Right renal pelvis (tissue), 4 donors: ENCODE measurements at regions not wholly inside any gene's neighbourhood (a gene's known extent, or its start where the extent isn't known, plus 50 kb on each side); places are given as distances from the start of the nearest gene placed in this dataset.

Experiments
- DNase-seq, 4 donors: peaks; one replicate each; pipeline ENCODE4 v3.0.0-alpha.2; 2013; ENCODE audit warnings: low read depth in 4 of 4, low spot score in 3 of 4, missing footprints in 1 of 4

DNA sequence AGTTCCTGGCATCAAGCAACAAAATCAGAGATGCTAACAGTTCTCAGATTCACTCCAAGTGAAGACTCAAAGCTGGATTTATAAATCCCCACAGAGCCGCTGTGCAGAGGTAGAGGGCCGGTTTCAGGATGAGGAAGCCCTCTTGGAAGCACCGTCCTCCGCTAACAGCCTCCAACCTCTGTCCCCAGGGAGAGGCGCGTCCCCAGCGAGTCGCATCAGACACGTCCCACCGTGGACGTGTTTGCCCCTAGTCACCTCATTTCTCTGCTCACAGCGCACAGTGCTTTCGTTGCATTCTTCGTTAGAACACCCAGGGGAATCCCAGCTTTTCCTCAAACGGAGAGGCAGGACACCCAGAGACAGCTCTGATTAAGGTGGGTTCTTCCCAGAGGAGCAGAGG lies 642.9 kb downstream of the BRD1 start:
- no peak for DNase-seq

DNA sequence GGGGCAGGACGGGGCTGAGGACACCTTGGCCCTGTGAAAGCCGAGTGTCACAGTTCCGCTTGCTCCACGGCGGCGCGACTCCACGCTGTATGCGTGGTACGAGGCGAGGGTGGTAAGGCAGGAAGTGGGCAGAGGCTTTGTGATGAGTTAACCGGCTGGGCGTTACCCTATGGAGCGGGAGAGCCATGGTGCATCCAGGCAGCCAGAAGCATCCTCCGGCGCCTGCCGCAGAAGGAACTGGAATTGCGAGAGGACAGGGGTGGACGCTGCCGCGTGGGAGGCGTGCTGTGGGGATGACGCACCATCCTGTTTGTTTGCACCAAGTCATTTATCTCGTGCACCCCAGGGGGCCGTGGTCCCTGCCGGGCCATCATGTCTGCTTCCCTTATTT lies 643.9 kb downstream of the BRD1 start:
- no peak for DNase-seq

DNA sequence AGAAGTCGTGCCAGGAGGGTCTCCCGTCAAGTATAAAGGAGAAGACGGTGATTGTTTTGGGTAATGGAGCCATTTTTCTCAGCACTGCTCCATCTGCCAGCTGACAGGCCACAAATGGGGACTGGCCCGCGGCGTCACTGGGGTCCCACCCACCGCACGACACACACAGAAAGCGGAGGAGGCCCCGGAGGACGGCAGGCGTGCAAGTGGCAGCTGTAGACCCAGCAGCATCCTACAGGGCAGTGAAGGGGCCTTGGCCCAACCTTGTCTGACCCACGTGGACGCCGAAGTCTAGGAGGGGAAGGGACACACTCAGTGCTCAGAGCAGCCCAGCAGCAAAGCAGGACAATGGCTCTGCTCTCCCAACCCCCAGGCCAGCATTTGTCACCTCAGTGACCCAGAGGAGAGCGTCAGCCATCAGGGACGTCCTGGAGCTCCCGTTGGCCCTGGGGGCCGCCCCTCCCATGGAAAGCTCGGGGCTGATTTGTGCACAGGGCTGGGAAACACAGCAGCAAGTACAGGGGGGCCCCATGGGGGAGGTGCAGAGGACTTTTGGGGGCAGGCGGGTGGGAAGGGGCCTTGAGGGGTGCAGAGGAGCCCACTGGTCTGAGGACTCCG lies 644.4 kb downstream of the BRD1 start:
- no peak for DNase-seq

DNA sequence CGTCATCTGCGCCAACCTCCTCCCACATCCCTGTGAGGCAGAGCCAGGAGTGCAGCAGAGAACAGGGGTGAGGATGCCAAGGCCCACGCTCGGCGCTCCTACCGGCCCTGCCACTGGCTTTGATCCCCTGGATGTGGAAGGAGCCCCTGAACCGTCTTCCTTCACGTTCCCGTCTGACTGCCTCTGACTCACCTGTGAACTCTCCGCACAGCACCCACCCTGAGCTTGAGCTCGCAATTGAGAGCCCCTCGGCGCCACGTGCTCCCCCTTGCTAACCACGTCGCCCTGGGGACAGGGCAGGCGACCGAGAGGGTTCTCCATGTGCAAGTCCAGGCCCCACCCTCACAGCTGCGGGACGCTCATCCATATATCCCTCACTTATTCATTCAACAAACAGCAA lies 645.3 kb downstream of the BRD1 start:
- no peak for DNase-seq

DNA sequence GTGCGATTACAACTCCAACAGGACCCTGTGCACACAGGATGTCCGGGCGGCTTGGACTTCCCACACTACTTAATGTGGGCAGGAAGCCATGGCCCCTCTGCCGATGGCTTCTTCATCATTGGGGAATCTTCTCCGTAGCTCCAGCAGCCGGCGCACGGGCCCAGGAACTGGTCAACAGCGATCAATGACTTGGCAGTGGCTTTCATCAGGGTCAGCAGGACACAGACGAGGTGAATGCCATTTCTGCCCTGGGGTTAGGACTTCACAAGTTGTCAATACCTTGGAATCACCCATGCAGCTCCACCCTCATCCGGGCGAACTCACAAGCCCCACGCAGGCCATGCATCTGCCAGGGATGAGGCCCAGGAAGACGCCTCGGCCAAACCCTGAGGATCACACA lies 645.7 kb downstream of the BRD1 start:
- no peak for DNase-seq

DNA sequence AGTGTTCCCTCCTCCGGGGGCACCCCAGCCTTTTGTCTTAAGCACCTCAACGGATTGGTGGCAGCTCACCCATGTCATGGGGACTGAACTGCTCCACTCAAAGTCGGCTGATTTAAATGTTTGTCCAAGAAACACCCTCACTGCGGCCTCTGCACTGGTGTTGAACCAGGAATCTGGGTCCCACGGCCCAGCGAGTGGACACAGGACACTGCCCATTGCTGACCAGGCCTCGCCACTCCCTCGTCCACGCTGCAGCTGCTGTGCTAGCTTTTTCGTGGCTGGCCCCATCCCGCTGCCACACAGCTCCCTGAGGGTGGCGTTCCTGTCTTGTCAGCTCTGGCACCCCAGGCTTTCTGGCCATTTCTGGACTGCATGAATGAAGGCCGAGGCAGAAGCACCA lies 646.2 kb downstream of the BRD1 start:
- DNase-seq: no peak

DNA sequence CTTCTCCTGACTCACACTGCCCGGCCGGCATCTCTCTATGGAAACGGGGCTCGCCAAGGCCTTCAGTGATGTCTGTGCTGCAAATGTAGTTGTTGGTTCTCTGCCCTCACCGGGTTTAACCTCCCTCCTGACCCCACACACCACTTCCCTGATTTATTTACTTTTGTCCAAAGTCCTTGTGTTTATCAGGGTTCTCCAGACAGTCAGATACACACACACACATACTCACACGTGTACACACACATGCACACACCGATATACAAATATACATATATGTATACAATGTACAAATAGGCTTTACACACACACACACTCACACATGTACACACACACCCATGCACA lies 647.0 kb downstream of the BRD1 start:
- DNase-seq: no peak

DNA sequence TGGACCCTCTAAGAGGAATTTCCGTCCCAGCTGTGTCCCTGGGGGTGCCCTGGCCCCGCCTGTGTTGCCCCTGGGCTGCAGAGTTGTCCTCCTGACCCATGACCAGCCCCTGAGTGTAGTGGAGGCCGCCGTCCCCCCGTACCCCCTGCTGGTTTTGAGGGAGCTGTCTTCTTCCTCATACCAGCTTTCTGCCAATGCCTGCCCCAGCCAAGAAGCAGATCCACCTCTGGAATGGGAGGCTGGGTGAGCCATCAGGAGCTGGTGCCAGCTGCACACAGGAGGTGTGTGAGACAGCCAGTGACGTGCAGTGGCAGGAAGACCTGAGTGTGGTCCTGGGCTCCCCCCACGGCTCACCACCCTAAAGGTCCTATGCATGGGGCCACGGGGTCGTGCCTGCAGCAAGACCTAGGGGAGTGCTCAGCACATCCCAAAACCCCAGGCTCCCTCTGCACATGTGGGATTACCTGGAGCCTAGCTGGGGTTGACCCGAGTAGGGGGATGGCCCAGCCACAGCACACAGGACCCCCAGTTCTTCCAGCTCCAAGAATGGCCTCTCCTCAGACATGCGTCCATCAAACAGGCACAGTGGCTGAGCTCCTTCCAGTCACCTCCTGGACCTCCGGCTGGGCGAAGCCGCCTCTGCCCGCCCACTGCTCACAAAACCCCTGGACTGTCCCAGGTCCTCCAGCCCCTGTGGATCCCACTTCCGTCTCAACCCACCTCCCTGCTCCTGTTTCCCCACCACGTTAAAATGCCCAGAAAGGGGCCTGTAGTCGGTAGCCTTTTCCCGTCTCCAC lies 647.6 kb downstream of the BRD1 start:
- no peak for DNase-seq

DNA sequence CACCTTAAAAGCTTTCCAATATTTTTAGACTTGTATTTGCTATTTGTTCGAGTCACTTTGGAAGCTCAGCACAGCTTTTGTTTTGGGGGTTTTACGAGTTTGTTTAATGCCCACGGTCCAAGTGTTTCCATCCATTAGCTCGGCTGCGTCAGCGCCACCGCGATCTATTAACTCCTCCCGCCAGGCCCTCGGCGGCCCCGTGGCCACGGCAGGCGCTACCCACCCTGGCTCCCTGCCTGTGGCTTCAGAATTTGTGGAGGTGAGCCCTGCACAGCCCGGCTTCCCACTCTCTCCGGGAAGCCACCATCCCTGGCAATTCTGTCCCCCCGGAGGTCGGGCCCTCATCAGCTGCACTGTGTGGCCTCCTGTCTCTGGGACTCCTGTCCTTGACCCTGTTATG lies 648.5 kb downstream of the BRD1 start:
- DNase-seq: no peak

DNA sequence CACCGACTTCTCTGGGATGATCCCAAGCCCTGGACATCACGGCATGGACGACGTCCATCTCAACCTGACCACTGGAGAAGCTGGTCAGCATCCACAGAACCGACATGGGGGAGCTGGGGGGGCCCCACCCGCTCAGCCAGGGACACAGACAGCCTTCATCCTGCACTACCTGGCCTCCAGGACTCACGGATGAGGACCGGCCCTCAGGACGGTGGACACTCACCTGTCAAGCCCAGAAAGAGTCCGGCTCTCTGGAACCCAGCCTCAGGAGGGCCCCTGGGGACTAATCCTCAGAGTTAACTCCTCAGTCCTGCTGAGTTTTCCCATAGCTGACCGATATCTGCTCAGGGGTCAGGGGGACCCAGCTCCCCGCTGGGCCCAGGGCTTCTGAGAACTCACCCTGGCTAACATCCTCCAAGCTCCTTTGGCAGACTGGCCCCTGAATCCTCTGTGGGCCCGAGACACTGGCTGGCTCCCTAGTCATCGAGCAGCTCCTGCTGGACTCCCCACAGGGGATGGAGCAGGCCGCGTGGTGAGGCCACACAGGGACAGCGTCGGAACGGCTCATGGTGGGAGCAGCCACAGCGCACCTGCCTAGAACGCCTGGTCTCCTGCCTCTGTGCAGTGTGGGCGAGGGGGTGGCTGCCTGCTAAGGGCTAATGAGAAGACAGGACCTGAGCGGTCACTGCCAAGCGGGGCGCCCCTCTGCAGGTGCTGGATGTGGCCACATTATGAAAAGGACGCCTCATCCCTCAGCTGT lies 649.2 kb downstream of the BRD1 start:
- no peak for DNase-seq

DNA sequence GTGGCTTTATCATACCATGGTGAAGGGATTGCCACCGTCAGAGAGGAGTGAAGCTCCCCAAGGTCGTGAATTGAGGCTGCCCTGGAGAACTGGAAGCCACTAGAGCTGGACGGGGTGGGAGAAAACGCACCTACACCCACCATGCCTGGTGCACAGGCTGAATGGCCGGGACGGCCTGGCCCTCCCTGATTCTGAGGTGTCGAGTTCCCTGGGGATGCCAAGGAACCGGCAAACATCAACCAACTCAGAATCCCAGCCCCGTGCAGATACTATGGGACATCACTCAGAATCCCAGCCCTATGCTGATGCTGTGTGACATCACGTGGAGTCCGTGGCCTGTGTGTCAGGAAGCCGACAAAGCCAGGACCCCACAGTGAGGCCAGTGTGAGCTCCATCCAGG lies 650.0 kb downstream of the BRD1 start:
- no peak for DNase-seq

DNA sequence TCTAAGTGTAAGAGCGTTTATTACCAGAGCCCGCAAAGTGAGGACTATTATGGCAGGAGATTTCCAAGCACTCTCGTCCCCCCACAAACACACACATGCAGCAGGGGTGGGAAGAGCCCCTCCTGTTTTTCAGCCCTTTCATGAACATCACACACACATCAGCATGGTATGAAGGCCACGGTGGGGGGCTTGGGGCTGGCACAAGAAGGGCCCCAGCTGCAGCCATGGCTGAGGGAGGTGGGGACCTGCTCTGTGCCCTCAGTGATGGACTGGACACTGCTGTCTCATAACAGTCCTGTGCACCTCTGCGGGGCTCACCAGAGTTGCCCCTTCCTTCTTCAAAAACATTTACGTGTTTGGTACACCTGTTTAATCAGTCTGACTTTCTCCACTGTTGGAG lies 650.7 kb downstream of the BRD1 start:
- no peak for DNase-seq

DNA sequence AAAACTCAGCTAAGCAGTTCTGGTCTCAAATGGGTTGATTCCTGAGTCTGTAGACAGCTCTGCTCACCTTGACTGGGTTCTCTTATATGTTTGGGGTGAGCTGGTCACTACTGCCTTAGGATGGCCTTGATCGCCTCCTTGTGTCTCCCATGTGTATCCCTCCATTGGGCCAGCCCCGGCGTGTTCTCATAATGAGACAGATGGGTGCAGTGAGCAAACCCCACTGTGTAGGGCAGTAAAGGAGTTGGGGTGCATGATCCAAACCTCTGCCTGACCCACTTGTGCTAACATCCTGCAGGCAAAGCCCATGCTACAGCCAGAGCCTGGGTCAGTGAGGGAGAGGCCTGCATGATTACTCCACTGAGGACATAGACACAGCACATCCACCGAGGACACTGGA lies 657.6 kb downstream of the BRD1 start:
- DNase-seq: no peak

DNA sequence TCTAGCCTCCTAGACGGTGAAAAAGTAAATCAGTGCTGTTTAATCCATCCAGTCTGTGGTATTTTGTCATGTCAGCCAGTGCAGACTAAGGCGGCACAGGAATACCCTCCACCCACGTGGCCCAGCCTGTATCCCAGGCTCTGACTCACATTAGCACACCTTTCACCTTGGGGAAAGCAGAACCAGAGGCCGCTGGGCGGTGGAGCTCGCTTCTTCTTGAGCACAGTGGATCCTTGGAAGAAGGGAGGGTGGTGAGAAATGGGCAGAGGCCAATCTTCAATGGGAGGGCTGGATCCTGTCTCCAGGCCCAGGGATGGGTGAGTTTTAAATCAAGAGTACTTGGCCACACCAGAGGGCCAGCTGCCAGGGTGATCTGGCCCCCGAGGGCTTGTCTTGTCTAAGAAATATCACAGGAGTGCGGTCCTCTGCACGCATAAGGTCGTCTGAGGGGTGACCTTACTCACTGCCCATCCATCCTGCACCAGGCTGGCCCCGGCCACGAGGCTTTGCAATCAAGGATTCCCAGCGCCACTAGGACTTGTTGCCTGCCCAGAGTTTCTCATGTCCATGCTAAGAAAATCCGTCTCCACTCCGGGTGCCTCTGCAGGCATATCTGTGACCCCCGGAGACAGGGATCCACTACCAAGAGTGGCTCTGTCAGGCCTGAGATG lies 658.5 kb downstream of the BRD1 start:
- no peak for DNase-seq

DNA sequence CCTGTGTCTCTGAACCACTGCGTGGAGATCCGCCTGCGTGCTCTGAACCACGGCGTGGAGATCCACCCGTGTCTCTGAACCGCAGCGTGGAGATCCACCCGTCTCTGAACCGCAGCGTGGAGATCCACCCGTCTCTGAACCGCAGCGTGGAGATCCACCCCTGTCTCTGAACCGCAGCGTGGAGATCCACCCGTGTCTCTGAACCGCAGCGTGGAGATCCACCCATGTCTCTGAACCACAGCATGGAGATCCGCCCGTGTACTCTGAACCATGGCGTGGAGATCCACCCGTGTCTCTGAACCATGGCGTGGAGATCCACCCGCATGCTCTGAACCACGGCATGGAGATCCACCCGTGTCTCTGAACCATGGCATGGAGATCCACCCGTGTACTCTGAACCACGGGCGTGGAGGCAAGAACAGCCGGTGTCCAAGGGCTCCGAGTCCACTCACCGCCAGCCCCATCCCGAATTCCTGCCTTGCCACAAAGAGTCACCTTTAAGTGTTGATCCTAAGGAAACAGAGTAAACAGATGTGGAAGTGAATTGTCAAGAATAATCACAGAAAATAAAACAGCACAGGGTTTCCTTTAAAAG lies 659.4 kb downstream of the BRD1 start:
- DNase-seq: no peak

DNA sequence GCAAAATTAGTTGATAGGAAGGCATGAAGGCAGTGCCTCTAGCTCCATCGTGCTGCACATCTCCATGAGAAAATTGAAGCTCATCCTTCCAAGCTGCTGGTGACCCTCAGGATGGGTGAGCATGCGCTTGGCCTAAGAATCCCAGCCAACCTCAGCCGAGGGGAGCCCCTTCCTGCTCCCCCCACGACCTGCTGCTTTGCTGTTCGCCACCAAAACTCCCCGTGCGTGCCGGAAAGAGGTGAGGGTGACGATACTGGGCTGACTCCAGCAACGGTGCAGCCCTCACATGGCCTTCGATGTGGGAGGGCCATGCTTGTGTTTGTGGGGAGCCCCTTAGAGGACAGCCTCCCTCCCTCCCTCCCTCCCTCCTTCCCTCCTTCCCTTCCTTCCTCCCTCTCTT lies 660.9 kb downstream of the BRD1 start:
- DNase-seq: no peak

DNA sequence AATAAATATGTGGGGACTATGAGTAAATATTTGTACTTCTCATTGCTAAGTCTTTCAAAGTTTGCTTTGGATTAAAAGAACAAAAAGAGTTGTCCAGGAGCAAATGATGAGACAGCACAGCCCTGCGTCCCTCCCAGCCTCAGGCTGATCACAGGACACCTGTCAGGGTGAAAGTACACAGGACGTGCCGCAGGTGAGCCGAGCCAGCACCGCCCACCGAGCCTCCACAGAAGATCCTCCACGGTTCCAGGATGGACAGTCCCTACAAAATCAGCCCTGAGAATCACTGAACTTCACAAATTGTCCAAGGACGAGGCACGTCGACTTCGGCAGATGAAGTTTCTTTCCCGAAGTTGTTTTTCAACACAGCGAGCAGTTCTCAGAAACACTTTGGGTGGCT lies 661.5 kb downstream of the BRD1 start:
- no peak for DNase-seq

DNA sequence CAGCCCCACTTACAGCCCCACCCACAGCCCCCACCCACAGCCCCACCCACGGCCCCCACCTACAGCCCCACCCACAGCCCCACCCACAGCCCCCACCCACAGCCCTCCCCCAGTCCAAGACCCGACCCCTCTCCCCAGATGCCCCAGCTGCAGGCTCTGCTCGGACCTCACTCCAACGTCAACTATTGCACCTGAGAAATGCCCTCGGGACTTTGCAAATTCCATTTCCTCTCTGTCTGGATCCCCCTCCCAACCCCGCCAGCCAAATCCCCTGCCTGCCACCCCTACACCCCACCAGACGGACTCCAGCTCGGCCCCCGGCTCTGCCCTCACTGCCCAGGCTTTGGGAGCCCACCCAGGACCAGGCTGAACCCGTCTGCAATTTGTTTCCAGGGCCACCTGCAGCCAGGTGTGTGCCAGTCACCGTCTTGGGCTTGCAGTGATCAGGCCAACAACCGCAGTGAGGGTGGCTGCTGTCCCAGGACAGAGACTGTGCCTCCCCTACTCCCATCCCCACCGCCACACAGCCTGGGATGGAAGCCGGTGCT lies 662.8 kb downstream of the BRD1 start:
- DNase-seq: no peak

DNA sequence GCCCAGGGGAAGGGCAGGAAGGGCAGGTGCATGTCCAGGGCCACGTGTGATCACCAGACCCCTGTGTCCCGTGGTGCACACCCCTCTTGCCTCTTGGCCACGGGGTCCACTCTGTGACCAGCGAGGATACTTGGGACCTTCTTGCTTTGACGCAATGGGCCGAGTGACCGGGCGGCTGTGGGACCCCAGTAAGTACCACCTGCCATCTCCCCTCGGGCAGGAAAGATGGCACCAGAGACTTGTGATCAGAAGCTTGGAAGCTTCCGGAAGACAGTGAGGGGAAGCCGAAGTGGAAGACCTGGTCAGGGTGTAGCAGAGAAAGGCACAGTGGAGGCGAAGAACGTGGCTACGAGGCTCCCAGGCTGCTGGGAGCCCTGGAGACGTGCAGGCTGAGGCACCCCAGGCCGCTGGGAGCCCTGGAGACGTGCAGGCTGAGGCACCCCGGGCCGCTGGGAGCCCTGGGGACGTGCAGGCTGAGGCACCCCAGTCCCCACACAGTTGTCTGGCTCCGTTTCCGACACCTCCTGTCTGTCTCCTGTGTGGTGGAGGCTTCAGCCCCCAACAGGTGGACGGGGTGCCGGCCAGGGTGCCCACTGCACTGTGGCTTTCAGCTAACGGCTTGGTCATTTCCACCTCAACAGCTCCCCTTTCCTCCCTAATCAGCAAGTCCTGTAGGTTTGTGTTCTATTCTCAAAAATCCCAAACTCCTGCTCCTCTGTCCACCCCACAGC lies 663.5 kb downstream of the BRD1 start:
- no peak for DNase-seq
